H1 (cell line): ENCODE measurements at regions not wholly inside any gene's neighbourhood (a gene's known extent, or its start where the extent isn't known, plus 50 kb on each side); places are given as distances from the start of the nearest gene placed in this dataset.

Source experiments
- CTCF ChIA-PET: fragments of 300-600 bp; sonication (Branson Sonifier 250); formaldehyde crosslinking; loops from one replicate; lab custom pipeline; 2021; ENCODE audit not compliant: partially characterized antibody; lab: Charles Lee
- POLR2A ChIA-PET: fragments of 300-600 bp; sonication (Branson Sonifier 250); formaldehyde crosslinking; loops from one replicate; lab custom pipeline; 2021; ENCODE audit warnings: inconsistent platforms; ENCODE audit not compliant: partially characterized antibody; lab: Charles Lee
- DNase-seq, 2 experiments: peaks; one replicate each; pipeline versions ENCODE4 v3.0.0 to v3.0.0-alpha.2; 2010 to 2022; ENCODE audit warnings: low spot score in 2 of 2, low read depth in 1 of 2, mixed read lengths in 1 of 2
- FAIRE-seq: peaks from 2 replicates; lab custom pipeline; 2011; peaks lifted over from hg19 to GRCh38; lab: Jason Lieb, UNC
- H2AFZ ChIP-seq: 2 replicates; pipeline ENCODE4 v1.8.1; 2012; ENCODE audit warnings: low read length, inconsistent platforms
- H2AK5ac ChIP-seq: 2 replicates; pipeline ENCODE4 v1.6.1; 2013; ENCODE audit warnings: low read depth, low read length
- H2BK120ac ChIP-seq: replicated peaks from 2 replicates; pipeline ENCODE3; 2013; ENCODE audit warnings: low read depth, low read length, inconsistent platforms
- H2BK12ac ChIP-seq: 2 replicates; pipeline ENCODE4 v1.6.1; 2013; ENCODE audit warnings: low read depth, low read length
- H2BK15ac ChIP-seq: 2 replicates; pipeline ENCODE4 v1.6.1; 2013; ENCODE audit warnings: low read length
- H2BK20ac ChIP-seq: 2 replicates; pipeline ENCODE4 v1.6.1; 2013; ENCODE audit warnings: low read length
- H2BK5ac ChIP-seq: 2 replicates; pipeline ENCODE4 v1.6.1; 2013; ENCODE audit warnings: low read depth, low read length
- H3K14ac ChIP-seq: 2 replicates; pipeline ENCODE4 v1.6.1; 2013; ENCODE audit warnings: inconsistent platforms; ENCODE audit not compliant: insufficient read length
- H3K18ac ChIP-seq: 2 replicates; pipeline ENCODE4 v1.6.1; 2013; ENCODE audit warnings: low read length; ENCODE audit errors: extremely low read depth
- H3K23ac ChIP-seq: 2 replicates; pipeline ENCODE4 v1.6.1; 2013; ENCODE audit warnings: inconsistent platforms; ENCODE audit not compliant: insufficient read length
- H3K23me2 ChIP-seq: 2 replicates; pipeline ENCODE4 v1.6.1; 2013; ENCODE audit warnings: low read depth, low read length
- H3K27ac ChIP-seq: 2 replicates; pipeline ENCODE4 v1.6.1; 2011; ENCODE audit warnings: low read depth, low read length, inconsistent platforms
- H3K27me3 ChIP-seq, 4 experiments: replicated peaks in 1 of 4; 1 replicate in 1 of 4; 2 replicates in 3 of 4; pipeline versions ENCODE4 v1.6.1 to v1.8.1; 2011 to 2013; ENCODE audit warnings: low read length in 3 of 4, mild to moderate bottlenecking in 3 of 4, inconsistent platforms in 2 of 4, mixed read lengths in 2 of 4, moderate library complexity in 1 of 4; ENCODE audit not compliant: control insufficient read depth in 3 of 4, insufficient read depth in 3 of 4; ENCODE audit errors: extremely low read depth in 1 of 4
- H3K36me3 ChIP-seq, 4 experiments: 2 replicates each; pipeline versions ENCODE4 v1.6.1 to v1.8.1; 2011 to 2013; ENCODE audit warnings: mild to moderate bottlenecking in 4 of 4, low read length in 3 of 4, moderate library complexity in 2 of 4, control low read depth in 1 of 4, inconsistent platforms in 1 of 4; ENCODE audit not compliant: insufficient read depth in 4 of 4, control insufficient read depth in 2 of 4
- H3K4ac ChIP-seq: replicated peaks from 2 replicates; pipeline ENCODE3; 2013; ENCODE audit warnings: low read length, low read depth, mixed read lengths, inconsistent platforms; ENCODE audit not compliant: insufficient read length
- H3K4me1 ChIP-seq, 4 experiments: replicated peaks in 1 of 4; 1 replicate in 1 of 4; 2 replicates in 3 of 4; pipeline versions ENCODE4 v1.6.1 to v1.8.1; 2011 to 2013; ENCODE audit warnings: low read length in 3 of 4, inconsistent platforms in 2 of 4, mixed read lengths in 1 of 4; ENCODE audit not compliant: insufficient read depth in 4 of 4, control insufficient read depth in 3 of 4
- H3K4me2 ChIP-seq, 2 experiments: 2 replicates each; pipeline versions ENCODE4 v1.6.1 to v1.8.1; 2011 to 2013; ENCODE audit warnings: low read depth in 2 of 2, low read length in 2 of 2, control low read depth in 1 of 2, inconsistent platforms in 1 of 2, mild to moderate bottlenecking in 1 of 2; ENCODE audit not compliant: insufficient read depth in 1 of 2
- H3K4me3 ChIP-seq, 4 experiments: fragments of 200-600, 300-600 bp in 1 of 4; sonication (generic), shearing (Covaris generic), sonication (Bioruptor Twin) in 1 of 4; 2 replicates each; pipeline versions ENCODE4 v1.5.1 to v1.8.1; 2011 to 2016; ENCODE audit warnings: low read length in 4 of 4, low read depth in 3 of 4, control low read depth in 2 of 4, inconsistent platforms in 2 of 4, mild to moderate bottlenecking in 2 of 4, mixed read lengths in 1 of 4, moderate library complexity in 1 of 4; ENCODE audit not compliant: insufficient read depth in 2 of 4; ENCODE audit errors: extremely low read depth in 1 of 4
- H3K56ac ChIP-seq: replicated peaks from 2 replicates; pipeline ENCODE3; 2013; ENCODE audit warnings: low read depth, mild to moderate bottlenecking, mixed read lengths, low read length, inconsistent platforms; ENCODE audit not compliant: insufficient read length
- H3K79me1 ChIP-seq: 2 replicates; pipeline ENCODE4 v1.6.1; 2013; ENCODE audit warnings: low read depth, low read length, control low read depth
- H3K79me2 ChIP-seq, 2 experiments: 2 replicates each; pipeline versions ENCODE4 v1.6.1 to v1.8.1; 2012 to 2013; ENCODE audit warnings: low read length in 2 of 2, mild to moderate bottlenecking in 2 of 2, inconsistent platforms in 1 of 2; ENCODE audit not compliant: insufficient read depth in 2 of 2, control insufficient read depth in 1 of 2
- H3K9ac ChIP-seq, 4 experiments: replicated peaks in 1 of 4; 1 replicate in 1 of 4; 2 replicates in 3 of 4; pipeline versions ENCODE4 v1.6.1 to v1.8.1; 2011 to 2013; ENCODE audit warnings: low read depth in 3 of 4, low read length in 3 of 4, control low read depth in 2 of 4, mild to moderate bottlenecking in 2 of 4, moderate library complexity in 2 of 4, inconsistent platforms in 1 of 4; ENCODE audit errors: extremely low read depth in 1 of 4
- H3K9me3 ChIP-seq, 2 experiments: 2 replicates each; pipeline versions ENCODE4 v1.6.1 to v1.8.1; 2012 to 2013; ENCODE audit warnings: mild to moderate bottlenecking in 2 of 2, moderate library complexity in 2 of 2, control low read depth in 1 of 2, inconsistent platforms in 1 of 2, low read depth in 1 of 2, low read length in 1 of 2, mixed read lengths in 1 of 2; ENCODE audit not compliant: insufficient read depth in 2 of 2
- H4K20me1 ChIP-seq, 2 experiments: replicated peaks in 1 of 2; 2 replicates each; pipeline versions ENCODE3 to v1.8.1; 2011 to 2013; ENCODE audit warnings: inconsistent platforms in 2 of 2, low read length in 2 of 2, mild to moderate bottlenecking in 1 of 2; ENCODE audit not compliant: insufficient read depth in 2 of 2, control insufficient read depth in 1 of 2
- H4K5ac ChIP-seq: 2 replicates; pipeline ENCODE4 v1.6.1; 2013; ENCODE audit warnings: low read length, low read depth, mixed read lengths, inconsistent platforms; ENCODE audit not compliant: insufficient read length
- H4K8ac ChIP-seq: 2 replicates; pipeline ENCODE4 v1.8.0; 2013; ENCODE audit warnings: mild to moderate bottlenecking, moderate library complexity, low read length, inconsistent platforms; ENCODE audit not compliant: insufficient read depth; ENCODE audit errors: extremely low read depth
- H4K91ac ChIP-seq: replicated peaks from 2 replicates; pipeline ENCODE3; 2013; ENCODE audit warnings: low read length, mixed read lengths, inconsistent platforms; ENCODE audit not compliant: insufficient read length
- ATF2 ChIP-seq: IDR thresholded peaks from 2 replicates; pipeline ENCODE4 v1.6.1; 2012; ENCODE audit warnings: low read length, inconsistent platforms
- BACH1 ChIP-seq: IDR thresholded peaks from 2 replicates; pipeline ENCODE4 v1.6.1; 2012; ENCODE audit warnings: low read length, improper control_type of control experiment
- CHD1 ChIP-seq: IDR thresholded peaks from 2 replicates; pipeline ENCODE4 v1.6.1; 2012; ENCODE audit warnings: low read depth, low read length, improper control_type of control experiment
- GTF2F1 ChIP-seq: IDR thresholded peaks from 2 replicates; pipeline ENCODE4 v1.6.1; 2012; ENCODE audit warnings: low read depth, low read length, improper control_type of control experiment, borderline replicate concordance
- HDAC6 ChIP-seq: IDR thresholded peaks from one replicate; pipeline ENCODE4 v1.7.1; 2012; ENCODE audit warnings: low read depth, mild to moderate bottlenecking, inconsistent platforms, low read length, moderate library complexity
- MAFK ChIP-seq: IDR thresholded peaks from 2 replicates; pipeline ENCODE4 v1.6.1; 2012; ENCODE audit warnings: low read depth, mild to moderate bottlenecking, improper control_type of control experiment, low read length
- PHF8 ChIP-seq: fragments of 200-600 bp; sonication (generic); conservative IDR thresholded peaks from 2 replicates; pipeline ENCODE4 v1.7.1; 2012; ENCODE audit warnings: low read depth, mild to moderate bottlenecking, inconsistent platforms, low read length, moderate library complexity
- RNF2 ChIP-seq: fragments of 200-900, 300-1000 bp; sonication (generic); IDR thresholded peaks from 2 replicates; pipeline ENCODE4 v1.7.1; 2016; ENCODE audit warnings: borderline replicate concordance, low read depth, mild to moderate bottlenecking, antibody characterized with exemption, low read length; ENCODE audit not compliant: poor library complexity, severe bottlenecking; ENCODE audit errors: missing control alignments
- SAP30 ChIP-seq: fragments of 300-600 bp; sonication (generic); IDR thresholded peaks from 2 replicates; pipeline ENCODE4 v1.7.1; 2012; ENCODE audit warnings: low read length, moderate library complexity, mild to moderate bottlenecking, inconsistent platforms; ENCODE audit not compliant: insufficient read depth, insufficient replicate concordance
- SIN3A ChIP-seq, 2 experiments: IDR thresholded peaks in 1 of 2; conservative IDR thresholded peaks in 1 of 2; 2 replicates each; pipeline ENCODE4 v1.6.1; 2011 to 2012; ENCODE audit warnings: low read length in 2 of 2, improper control_type of control experiment in 1 of 2, low read depth in 1 of 2, mild to moderate bottlenecking in 1 of 2
- SIX5 ChIP-seq: IDR thresholded peaks from 2 replicates; pipeline ENCODE4 v1.6.1; 2011; ENCODE audit warnings: mild to moderate bottlenecking, low read depth, low read length
- TBP ChIP-seq: IDR thresholded peaks from 2 replicates; pipeline ENCODE4 v1.6.1; 2011; ENCODE audit warnings: low read depth, low read length, improper control_type of control experiment
- TEAD4 ChIP-seq: IDR thresholded peaks from 2 replicates; pipeline ENCODE4 v1.6.1; 2012; ENCODE audit warnings: low read depth, low read length, inconsistent platforms, mixed read lengths
- WGBS, 2 experiments: shearing (Covaris generic) in 1 of 2; methylation state at CpG; one replicate each; pipeline versions ENCODE4 v1.1.6 to v1.1.7; 2013 to 2015; ENCODE audit warnings: low lambda C conversion rate in 2 of 2, mixed read lengths in 2 of 2, inconsistent platforms in 1 of 2, low coverage in 1 of 2, missing lambda C conversion rate in 1 of 2; ENCODE audit not compliant: insufficient replicate concordance in 2 of 2, insufficient coverage in 1 of 2, insufficient read length in 1 of 2; ENCODE audit errors: extremely low coverage in 1 of 2, missing lambda C conversion rate in 1 of 2; 5-methylcytosine and 5-hydroxymethylcytosine counted together

GRCh38 chr5:167513381-167513780 lies 778.1 kb upstream of the WWC1 start:
- no peak overlapping the region for H2BK120ac ChIP-seq
- WGBS, 2 experiments, result 91% methylated on average over 7 of the region's 7 CpGs; no CpG with 5 or more reads in 1 of the 2 experiments
- POLR2A ChIA-PET, result no interaction called here
- TF ChIP-seq ATF2 (no peak), TBP (no peak), SIX5 (no peak), MAFK (no peak), GTF2F1 (no peak), CHD1 (no peak), SIN3A (conservative IDR thresholded peaks at IDR 0.05 in 1 of 2, IDR thresholded peaks at IDR 0.05 in 1 of 2; ENCODE audit: low read depth in 1 of 2, low read length in 2 of 2) (no peak), SAP30 (no peak), HDAC6 (no peak), PHF8 (no peak), RNF2 (no peak), TEAD4 (no peak), BACH1 (no peak)

More at GRCh38 chr5:167513381-167513780, 778.1 kb upstream of the WWC1 start:
- Histone ChIP-seq H3K4ac (no peak overlapping the region), H3K36me3 (no peaks in the 10 kb centered on the region), H2BK12ac (no peak overlapping the region), H2AFZ (no peak overlapping the region), H3K23me2 (no peaks in the 10 kb centered on the region), H3K14ac (no peak overlapping the region), H3K9ac (no peak overlapping the region), H3K56ac (no peak overlapping the region), H3K27ac (no peak overlapping the region), H3K23ac (no peak overlapping the region), H3K9me3 (no peaks in the 10 kb centered on the region), H3K27me3 (no peaks in the 10 kb centered on the region), H2BK20ac (no peak overlapping the region; the same call in 1 of the 2 replicates), H4K20me1 (no peaks in the 10 kb centered on the region), H4K5ac (no peak overlapping the region), H4K8ac (no peak overlapping the region), H3K79me2 (no peaks in the 10 kb centered on the region), H3K4me2 (no peak overlapping the region), H3K4me3 (no peak overlapping the region), H4K91ac (no peak overlapping the region), H3K18ac (no peak overlapping the region), H2BK15ac (no peak overlapping the region), H3K79me1 (no peaks in the 10 kb centered on the region), H2AK5ac (no peak overlapping the region), H3K4me1 (peaks cover 0 to 8% (median 3%) of the 10 kb centered on the region in 4 experiments; a peak in 4 of 7 replicates), H2BK5ac (no peak overlapping the region)
- no peak for FAIRE-seq
- DNase-seq, result no peak
- CTCF ChIA-PET, result no interaction called here
